HS-5 (cell line): ENCODE measurements at regions not wholly inside any gene's neighbourhood (a gene's known extent, or its start where the extent isn't known, plus 50 kb on each side); places are given as distances from the start of the nearest gene placed in this dataset.

ENCODE experiments used
- DNase-seq: peaks from one replicate; pipeline ENCODE4 v3.0.0-alpha.2; 2012; ENCODE audit warnings: low read depth

DNA sequence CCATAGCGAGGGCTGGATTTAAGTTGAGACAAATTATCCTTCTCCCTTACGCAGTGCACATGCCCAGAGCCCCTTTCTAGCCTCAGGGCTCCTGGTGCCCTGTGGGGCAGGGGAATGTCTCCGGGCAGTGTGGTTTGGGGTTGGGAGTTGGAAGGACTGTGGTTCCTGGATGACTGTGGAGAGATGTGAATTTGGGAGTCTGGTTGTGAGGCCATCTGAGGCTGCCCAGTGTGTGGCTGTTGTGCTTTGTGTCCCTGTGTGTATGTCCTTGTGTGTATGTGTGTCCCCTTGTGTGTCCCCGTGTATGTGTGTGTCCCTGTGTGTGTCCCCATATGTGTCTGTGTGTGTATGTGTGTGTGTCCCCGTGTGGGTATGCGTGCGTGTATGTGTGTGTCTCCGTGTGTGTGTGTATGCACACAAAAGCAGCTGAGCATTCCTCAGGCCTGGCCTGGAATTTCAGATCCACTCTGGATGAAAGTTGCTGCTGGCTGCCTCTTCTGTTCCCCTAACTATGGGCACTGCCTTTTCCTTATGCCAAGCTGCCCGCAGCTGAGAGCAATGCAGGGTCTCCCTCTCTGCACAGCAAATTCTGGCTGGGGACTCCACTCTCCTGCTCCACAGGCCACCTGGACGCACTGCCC is 65.4 kb downstream of the UBIAD1 start:
- no peak for DNase-seq

DNA sequence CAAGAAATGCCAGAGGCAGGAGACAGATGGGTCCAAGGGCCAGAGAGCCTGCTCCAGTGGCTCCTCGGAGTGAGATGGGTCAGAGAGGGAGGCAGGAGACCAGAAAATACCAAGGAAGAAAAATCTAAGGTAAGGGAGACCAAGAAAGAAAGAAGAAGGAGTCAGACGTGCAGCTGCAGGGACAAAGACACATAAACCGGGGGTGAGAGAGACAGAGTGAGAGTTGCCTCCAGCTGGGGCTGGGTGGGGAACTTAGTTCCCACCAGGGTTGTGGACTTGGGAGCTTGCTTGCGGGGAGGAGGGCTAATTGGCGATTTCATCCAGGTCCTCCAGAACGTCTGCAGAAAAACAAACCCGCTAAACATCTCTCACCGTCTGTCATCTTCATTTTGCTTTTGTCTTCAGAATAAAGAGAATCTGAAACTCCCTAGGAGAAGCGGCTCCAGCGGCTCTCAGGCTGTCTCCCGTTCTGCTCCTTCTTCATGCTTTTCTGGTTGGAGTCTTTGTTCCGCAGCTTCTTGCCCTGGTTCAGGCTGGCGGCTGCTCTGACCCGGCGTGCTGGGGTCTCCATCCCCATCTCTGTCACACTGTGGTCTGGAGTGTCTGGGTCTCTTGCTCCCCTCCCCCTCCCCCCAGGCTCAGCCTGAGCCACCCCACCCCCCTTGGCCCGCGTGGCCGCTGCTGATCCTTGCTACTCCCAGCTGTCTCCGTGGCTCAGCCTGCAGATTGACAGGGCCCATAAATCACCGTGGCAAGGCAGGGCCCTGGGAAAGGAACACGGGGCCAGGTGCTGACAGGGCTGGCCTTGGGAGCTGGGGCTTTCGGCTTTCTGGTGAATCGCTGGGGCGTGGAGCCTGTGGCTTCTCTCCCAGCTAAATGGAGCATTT is 66.6 kb downstream of the UBIAD1 start:
- DNase-seq, result no peak

DNA sequence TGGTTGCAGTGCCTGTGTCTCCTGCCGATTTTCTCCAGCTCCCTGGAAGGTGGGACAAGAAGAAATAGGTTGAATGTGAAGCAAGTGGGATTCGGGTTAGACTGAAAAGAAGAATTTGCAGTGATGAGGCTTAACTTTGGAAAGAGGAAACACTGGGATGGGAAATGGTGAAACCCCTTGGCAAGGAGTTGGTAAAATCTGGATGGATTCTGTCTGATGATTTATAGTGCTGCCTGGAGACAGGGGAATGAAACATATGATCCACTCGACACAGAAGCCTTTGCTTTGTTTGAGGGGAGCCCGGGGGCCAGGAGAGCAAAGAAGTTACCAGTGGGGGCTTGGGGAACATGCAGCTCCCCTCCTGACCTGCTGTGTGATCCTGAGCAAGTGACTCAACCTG is 67.2 kb downstream of the UBIAD1 start:
- DNase-seq, result no peak

DNA sequence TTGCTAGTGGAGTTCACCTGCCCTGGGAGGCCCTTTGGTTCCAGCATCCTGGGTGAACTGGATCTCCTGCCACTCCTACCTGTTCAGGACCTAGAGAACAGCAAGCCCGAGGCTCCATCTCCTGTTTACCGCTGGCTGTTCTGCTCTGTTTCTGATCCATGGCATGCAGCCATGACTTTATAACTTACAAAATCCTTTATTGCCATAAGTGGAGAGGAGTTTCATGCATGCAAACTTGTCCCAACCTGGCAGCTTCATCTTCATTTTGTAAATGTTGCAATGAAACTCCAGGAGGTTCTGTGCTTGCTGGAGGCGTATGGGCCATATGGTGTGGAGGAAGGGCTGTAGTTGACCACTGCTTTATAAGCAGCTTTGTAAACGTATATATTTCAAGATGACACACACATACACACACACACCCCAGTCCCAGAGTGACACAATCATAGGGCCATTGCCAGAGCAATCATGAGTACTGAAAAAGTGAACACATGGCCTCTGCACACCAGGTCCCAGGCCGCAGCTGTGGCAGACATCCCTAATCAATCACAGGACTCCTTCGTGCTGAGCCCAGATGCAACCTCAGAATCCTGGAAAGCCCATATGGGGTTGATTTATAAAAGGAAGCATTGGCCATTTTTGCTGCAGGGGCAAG is 69.0 kb downstream of the UBIAD1 start:
- no peak for DNase-seq

DNA sequence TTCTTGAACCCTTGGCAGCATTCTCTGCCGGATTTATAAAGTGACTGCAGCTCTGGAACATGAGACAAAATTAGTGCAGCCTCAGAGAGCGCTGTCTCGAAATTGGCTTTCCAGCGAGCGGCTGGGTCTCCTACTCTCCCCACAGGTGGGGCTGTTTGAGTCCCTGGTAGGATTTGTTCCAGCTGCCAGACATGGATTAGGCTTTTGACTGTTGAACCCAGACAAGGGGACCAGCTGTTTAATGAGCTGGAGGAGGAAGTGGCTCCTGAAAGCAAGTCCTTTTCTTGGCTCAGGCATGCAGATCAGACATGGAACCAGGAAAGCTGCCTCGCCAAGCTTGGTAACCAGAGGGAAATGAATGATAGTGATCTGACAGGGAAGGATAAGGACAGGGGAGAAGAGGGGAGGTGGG is 69.6 kb downstream of the UBIAD1 start:
- DNase-seq, result no peak

DNA sequence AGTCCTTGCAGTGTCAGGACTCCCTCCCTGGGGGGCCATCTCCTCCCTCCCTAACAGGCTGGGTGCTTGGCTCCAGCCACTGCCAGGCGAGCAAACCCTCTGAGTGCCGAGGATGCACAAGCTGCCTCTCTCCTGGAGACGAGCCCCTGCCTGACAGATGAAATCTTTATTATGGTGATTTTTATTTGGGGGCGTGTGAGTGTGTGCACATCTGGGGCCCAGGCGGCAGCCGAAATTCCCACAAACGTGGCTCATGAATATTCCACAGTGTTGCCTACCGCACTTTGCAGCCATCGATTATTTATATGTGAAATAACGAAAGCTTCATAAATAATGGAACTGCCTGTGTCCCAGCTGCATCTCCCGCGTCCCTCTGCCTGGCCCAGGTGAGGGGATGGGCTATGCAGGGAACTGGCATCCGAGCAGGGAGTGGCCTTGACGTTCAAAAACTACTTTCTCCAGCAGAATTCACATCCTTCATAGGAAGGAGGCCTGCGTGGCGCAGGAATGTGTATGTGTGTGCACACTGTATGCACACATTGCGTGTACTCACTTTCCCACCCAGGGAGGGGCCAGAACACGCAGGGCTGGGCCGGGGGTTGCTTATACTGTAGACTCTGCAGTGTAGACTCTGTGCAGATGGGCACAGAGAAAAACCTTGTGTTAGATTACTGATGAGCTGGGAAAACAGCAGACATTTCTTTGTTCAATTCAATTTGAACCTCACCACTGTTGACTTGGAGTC is 73.1 kb downstream of the UBIAD1 start:
- DNase-seq, result no peak

DNA sequence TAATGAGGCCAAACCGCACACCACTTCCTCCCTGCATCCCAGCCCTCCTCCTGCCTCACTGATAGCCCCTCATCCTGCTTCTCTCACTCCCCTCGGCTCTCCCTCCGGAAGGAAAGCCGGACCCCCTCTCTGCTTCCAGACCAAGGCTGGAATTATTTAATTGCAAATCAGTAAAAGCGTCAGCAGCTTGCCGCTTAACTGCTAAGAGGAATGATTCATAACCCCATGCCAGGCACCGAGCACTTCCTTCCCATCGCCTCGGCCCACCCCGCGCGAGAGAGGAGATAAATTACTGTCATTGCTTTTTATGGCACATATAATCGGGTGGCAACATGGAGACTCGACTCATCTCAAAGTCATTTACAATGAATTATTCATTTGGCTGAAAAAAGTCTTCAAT is 77.3 kb downstream of the UBIAD1 start:
- DNase-seq, result no peak

DNA sequence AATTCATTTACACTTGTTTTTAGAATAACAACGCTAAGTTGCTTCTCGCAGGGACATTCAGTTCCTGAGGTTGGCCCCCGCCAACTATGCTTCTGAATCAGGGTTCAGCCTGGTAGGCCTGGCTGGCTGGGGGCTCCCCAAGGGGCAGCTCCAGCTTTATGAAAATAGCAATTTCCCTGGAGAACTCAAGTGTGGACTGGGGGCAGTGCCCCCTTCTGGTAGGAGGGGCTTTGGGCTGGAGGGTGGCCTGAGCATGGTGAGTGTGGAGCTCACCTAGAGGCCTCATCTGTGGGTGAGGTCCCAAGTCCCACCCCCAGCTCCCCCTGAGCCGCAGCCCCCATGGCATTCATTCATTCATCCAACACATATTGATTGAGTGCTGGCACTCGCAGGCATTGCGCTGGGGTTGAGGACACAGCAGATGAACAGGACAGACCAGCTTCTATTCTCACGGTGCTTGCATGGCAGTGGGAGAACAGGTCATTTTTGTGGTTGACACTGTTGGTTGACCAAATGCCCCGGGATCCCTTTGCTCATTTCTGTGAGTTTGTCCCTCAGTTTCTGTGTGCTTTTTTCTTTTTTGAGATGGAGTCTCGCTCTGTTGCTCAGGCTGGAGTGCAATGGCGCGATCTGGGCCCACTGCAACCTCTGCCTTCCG is 79.2 kb downstream of the UBIAD1 start:
- DNase-seq, result no peak

DNA sequence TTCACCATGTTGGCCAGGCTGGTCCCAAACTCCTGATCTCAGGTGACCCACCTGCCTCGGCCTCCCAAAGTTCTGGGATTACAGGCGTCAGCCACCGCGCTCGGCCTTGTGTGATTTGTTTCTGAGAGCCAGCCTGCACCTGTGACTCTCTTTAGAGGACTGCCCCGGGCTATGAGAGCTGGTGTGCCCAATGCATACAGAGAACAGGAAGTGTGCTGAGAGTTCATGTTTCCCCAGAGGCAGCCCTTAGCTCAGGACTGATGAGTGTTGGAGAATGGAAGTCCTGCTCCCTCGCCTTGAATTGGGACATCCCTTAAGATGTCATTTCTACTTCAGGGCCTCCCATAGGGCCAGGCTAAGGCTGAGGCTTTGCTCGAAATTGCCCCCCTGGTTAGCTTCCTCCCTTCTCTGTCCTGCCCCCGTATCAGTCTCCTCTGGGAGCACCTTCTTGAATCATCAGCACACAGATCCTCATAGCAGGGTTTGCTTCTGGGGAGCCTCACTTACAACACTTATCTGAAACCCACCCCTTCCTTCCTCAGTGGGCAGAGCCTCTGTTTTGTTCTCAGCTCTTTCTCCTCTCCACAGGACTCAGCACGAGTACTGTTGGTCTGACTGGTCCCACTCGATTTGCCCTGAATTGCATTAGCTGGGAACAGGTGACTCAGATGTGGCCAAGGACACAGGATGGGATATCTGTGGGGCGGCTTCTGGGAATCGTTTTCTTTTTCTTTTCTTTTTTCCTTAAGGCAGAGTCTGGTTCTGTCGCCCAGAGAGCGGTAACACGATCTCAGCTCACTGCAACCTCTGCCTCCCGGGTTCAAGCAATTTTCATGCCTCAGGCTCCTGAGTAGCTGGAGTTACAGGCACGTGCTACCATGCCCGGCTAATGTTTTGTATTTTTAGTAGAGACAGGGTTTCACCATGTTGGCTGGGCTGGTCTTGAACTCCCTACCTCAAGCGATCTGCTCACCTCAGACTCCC is 80.1 kb downstream of the UBIAD1 start:
- no peak for DNase-seq

DNA sequence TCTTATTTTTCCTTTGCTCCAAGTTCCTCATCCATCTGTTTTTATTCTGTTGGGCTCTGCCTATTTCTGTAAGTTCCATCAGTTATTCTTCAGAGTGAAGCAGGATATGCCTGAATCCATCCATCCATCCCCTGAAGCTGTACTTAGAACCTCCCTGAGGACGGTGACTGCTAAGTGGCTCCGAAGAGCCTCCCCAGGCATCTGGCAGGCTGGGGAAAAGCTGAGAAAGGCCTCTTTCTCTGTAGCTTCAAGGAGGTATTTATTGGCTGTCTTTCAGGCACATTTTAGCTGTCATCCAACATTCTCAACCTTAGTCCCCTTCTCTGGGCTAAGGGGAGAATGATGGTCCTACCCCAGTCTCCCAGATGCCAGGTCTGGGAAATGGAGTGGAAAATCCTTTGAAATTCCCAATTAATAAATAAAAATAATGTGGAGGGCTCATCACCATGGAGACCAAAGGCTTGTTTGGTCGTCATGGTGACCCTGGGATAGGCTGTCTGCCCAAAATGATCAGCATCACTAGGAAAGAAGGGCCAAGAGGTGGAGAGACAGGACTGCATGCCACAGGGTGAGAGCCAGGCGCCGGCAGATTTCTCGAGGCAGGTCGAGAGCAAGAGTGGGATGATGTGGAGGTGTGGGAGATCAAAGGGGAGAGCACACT is 82.0 kb downstream of the UBIAD1 start:
- DNase-seq, result no peak

DNA sequence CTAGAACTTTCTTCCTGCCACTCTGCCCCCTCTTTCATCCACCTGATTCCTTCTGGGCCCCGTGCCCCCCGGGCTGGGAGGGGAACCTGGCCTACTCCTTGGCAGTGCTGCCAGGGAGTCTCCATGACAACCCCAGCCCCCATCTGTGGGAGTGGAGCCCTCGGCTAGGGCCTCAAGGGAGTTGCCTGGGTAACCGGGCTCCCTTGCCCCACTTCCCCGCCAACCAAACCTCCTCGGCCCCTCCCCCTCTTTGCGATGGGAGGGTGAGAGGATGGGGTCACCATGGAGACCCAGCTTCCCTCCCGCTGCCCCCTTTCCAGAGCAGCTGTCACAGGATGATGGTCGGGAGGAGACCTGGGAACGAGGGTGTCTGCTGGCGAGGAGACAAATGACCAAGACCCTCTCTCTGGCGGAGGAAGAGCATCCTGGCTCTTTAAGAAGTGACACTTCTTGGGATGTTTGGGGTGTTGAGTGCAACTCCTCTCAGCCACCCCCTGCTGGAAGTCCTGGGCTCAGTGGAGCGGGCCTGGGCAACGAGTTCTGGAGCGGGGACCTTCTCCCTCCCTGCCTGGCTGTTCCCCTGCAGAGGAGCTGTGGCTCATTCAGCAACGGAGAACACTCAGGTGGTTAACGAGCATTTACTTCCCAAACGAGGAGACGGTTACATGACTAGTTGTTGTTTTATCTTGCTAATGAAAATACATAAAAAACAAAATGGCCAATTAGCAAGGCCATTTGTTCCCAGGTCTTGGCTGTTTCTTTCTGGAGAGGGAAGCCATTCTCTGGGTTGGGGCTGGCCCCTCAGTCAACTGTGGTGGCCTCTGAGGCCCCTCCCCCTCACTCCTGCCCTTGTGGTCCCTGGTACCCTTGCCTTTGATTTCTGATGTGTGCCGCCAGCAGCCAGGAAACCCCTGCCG is 82.8 kb downstream of the UBIAD1 start:
- DNase-seq, result no peak

DNA sequence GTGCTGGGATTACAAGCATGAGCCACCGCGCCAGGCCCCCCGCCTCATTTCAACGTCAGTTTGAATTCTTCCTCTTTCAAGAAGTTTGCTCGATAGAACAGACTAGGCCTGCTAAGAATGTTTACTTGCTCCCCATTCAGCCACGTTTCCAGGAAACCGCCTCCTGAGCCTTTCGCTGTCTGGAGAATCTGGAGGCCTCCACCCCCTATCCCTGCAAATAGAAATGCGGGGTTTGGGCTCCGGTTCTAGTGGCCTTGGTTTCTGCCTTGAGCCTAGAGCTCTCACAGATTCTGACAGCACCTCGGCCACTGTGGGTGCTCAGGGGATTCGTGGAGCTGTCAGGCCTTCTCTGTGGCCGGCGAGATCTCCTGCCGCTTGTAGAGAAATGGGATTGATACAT is 84.3 kb downstream of the UBIAD1 start:
- no peak for DNase-seq

DNA sequence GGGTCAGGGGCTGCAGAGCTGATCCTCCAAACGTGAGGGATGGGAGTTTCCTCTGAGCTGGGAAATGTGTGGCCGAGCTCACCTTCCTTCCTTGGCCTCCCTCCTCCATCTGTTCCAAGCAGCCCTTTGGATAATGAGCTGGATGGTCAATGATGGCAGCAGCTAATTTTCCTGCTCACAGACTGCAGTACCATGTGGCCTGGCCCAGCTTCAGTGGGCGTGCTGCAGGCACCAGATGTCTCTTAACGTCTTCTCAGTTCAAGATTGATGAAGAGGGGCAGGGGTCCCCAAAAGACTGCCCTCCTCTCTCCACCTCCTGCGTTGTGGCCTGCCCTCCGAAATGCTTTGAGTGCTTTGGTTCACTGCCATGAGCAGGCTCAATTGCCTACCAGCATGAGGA is 86.0 kb downstream of the UBIAD1 start:
- no peak for DNase-seq

DNA sequence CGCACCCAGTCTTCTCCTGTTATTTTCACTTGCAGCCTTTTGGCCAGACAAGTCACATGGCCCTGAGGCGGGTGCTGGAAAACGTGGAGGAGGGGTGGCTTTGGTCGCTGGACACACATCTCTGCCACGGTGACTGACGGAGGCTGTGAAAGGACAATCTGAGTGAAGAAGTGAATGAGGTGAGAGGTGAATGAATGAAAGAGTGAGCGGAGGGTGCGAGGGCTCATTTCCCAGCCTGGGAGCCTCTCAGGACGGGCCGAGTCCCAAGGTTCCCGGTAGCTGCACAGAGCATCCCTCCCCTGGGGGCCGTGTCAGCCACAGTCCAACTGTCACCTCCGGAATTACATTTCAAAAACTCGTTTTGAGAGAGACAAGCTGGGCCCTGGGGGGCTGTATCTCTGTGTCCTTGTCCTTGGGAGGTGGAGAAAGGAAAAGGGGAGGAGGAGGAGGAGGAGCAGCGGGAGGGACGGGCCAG is 89.6 kb downstream of the UBIAD1 start:
- DNase-seq, result no peak

DNA sequence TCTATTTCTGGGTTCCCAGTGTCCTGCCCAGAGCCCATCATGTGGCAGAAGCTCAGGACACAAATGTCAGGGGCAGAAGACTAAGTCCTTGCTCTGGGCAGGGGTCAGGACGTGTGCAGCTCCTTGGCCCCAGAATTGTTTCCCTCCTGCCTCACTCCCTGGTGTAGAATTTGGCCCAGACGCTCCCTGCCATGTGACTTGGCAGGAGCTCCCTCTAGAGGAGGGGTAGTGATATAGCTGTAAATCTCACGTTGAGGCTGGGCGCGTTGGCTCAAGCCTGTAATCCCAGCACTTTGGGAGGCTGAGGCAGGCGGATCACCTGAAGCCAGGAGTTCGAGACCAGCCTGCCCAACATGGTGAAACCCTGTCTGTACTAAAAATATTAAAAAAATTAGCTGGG is 91.2 kb downstream of the UBIAD1 start:
- no peak for DNase-seq

DNA sequence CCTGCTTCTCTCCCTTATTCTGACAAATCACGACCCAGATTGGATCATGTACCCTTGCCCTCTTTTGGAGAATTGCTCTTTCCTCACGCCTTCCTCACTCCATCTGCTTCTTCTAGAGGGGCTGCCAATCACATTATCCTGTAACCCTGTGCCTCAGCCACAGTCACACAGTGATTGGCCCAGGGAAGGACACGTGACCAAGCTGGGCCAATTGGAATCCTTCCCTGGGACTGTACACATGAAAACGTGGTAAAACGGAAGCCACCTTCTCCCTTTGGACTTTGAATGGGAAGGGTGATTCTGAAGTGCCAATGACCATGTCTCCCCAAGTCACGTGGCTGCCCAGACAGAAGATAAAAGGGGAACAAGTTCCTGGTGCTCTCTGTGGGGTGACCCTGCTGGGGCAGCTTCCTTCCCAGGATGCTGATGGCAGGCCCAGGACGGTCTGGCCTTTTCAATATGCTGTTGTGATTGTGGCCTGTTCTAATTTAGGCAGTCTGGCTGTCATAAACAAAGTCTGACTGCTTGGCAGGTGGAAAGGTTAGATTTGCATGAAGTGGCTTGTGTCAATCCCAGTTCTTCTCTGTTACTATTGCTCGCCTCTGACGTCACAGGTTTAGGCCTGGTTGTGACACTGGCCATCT is 92.9 kb downstream of the UBIAD1 start:
- no peak for DNase-seq

DNA sequence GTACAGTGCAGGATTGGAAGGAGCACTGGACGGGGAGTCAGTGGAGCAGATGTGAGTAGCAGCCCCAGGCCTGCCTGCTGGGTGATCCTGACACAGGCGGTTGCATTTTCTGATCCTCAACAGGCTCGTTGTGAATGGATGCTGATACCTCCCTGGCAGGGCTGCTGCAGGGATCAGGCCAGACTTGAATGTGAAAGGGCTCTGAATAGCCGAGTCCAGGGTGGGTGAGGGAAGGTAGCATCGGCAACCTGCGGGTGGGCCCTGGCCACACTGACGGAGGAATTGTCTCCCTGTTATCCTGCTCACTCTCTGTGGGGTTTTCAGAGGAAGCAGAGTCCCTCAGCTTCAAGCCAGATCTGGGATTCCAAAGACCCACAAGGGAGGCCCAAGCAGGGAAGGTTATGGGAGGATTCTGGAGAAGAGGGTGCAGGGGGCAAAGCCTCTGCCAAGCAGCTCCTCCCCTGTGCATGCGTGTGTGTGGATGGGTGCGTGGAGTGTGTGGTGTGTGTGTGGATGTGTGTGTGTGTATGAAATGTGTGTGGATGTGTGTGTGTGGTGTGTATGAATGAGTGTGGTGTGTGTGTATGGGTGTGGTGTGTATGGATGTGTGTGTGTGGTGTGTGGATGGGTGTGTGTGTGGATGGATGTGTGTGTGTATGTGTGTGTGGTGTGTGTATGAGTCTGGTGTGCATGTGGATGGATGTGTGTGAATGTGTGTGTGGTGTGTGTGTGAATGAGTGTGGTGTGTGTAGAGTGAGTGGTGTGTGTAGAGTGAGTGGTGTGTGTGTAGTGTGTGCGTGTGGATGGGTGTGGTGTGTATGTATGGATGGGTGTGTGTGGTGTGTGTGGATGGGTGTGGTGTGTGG is 100.3 kb downstream of the UBIAD1 start:
- no peak for DNase-seq
